ENCODE measurements at regions not wholly inside any gene's neighbourhood (a gene's known extent, or its start where the extent isn't known, plus 50 kb on each side); places are given as distances from the start of the nearest gene placed in this dataset.

DNA sequence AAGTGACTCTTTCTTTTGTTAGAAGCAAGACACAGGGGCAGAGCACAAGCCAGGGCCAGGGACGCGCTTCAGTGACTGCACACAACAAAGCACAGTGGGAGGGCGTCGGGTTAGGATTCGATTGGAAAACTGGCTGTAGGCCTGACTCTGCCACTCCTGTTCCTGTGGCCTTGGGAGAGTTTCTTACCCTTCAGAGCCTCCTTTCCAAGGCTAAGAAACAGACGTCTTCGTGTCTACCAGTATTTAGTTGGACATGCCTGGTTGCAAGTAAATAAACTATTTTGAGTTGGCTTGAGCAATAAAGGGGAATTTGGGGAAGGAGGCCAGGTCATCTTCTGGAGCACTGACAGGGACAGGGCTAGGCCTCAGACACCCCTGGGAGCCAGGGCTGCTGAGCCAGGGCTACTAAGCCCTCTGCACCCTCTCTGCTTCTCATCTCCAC lies 549.1 kb downstream of the INSC start:
- no peak for TF ChIP-seq POLR2A (IDR thresholded peaks at IDR 0.05; ENCODE audit: low read length)
- TF ChIP-seq GATA1 (IDR thresholded peaks at IDR 0.05; ENCODE audit: low read depth, low read length) = no peak

Data from erythroblast (primary cell).